Stimulated activated CD8-positive, alpha-beta memory T cell treated with anti-CD3 and anti-CD28 coated beads, Interleukin-7, amount 100 ng/mL, for 4 hours (primary cell): ENCODE measurements at regions not wholly inside any gene's neighbourhood (a gene's known extent, or its start where the extent isn't known, plus 50 kb on each side); places are given as distances from the start of the nearest gene placed in this dataset.
"Not testable (repeated sequence)": the region's sequence is repeated elsewhere in the genome, so short reads cannot be mapped to it uniquely, and the experiment has no call there.

Experiments
- DNase-seq, 2 donors: peaks; one replicate each; pipeline ENCODE4 v3.0.0-alpha.2; 2020; ENCODE audit warnings: low read depth in 2 of 2

- DNase-seq = no peak
Measured at GRCh38 chr2:185255566-185255965, 483.0 kb upstream of the FSIP2 start.

GRCh38 chr2:185265747-185266146 lies 472.9 kb upstream of the FSIP2 start:
- DNase-seq = no peak

- DNase-seq = no peak
Measured at GRCh38 chr2:185268651-185269050, 470.0 kb upstream of the FSIP2 start.

- no peak for DNase-seq
Measured at GRCh38 chr2:185274718-185275484, 463.7 kb upstream of the FSIP2 start.

- not testable (repeated sequence) for DNase-seq
Measured at GRCh38 chr2:185275979-185276378, 462.6 kb upstream of the FSIP2 start.

- DNase-seq = no peak
Measured at GRCh38 chr2:185278761-185279160, 459.8 kb upstream of the FSIP2 start.

- DNase-seq = no peak
Measured at GRCh38 chr2:185279999-185280398, 458.6 kb upstream of the FSIP2 start.

- DNase-seq = no peak
Measured at GRCh38 chr2:185284696-185285095, 453.9 kb upstream of the FSIP2 start.

- DNase-seq = not testable (repeated sequence)
Measured at GRCh38 chr2:185290012-185290411, 448.6 kb upstream of the FSIP2 start.

- no peak for DNase-seq
Measured at GRCh38 chr2:185291035-185291647, 447.5 kb upstream of the FSIP2 start.

GRCh38 chr2:185299867-185300266 lies 438.7 kb upstream of the FSIP2 start:
- no peak for DNase-seq

- DNase-seq = no peak
Measured at GRCh38 chr2:185306119-185306518, 432.5 kb upstream of the FSIP2 start.

- no peak for DNase-seq
Measured at GRCh38 chr2:185316383-185316782, 422.2 kb upstream of the FSIP2 start.

- DNase-seq = no peak
Measured at GRCh38 chr2:185318271-185318724, 420.3 kb upstream of the FSIP2 start.

- DNase-seq = no peak
Measured at GRCh38 chr2:185335879-185336278, 402.7 kb upstream of the FSIP2 start.

- DNase-seq = no peak
Measured at GRCh38 chr2:185337033-185337432, 401.6 kb upstream of the FSIP2 start.

- no peak for DNase-seq
Measured at GRCh38 chr2:185338104-185338503, 400.5 kb upstream of the FSIP2 start.

GRCh38 chr2:185347445-185347844 lies 391.2 kb upstream of the FSIP2 start:
- DNase-seq = no peak

- DNase-seq = no peak
Measured at GRCh38 chr2:185360776-185361175, 377.8 kb upstream of the FSIP2 start.

GRCh38 chr2:185372188-185372587 lies 366.4 kb upstream of the FSIP2 start:
- DNase-seq = no peak

- no peak for DNase-seq
Measured at GRCh38 chr2:185373229-185373628, 365.4 kb upstream of the FSIP2 start.

GRCh38 chr2:185374878-185375277 lies 363.7 kb upstream of the FSIP2 start:
- DNase-seq = no peak

- DNase-seq = no peak
Measured at GRCh38 chr2:185375731-185376130, 362.9 kb upstream of the FSIP2 start.
